ENCODE measurements at regions not wholly inside any gene's neighbourhood (a gene's known extent, or its start where the extent isn't known, plus 50 kb on each side); places are given as distances from the start of the nearest gene placed in this dataset.

GRCh38 chr3:67853520-67853919 lies 199.1 kb upstream of the SUCLG2 start:
- no peak for TF ChIP-seq POLR2A (IDR thresholded peaks at IDR 0.05; ENCODE audit: extremely low read depth, insufficient read length)
- TF ChIP-seq MAX (IDR thresholded peaks at IDR 0.05; ENCODE audit: low read depth, low read length), result no peak
- no peak for TF ChIP-seq CTCF (IDR thresholded peaks at IDR 0.05; ENCODE audit: low read depth, low read length)

All from NB4 (cell line).